Body of pancreas (tissue), 4 donors: ENCODE measurements at regions not wholly inside any gene's neighbourhood (a gene's known extent, or its start where the extent isn't known, plus 50 kb on each side); places are given as distances from the start of the nearest gene placed in this dataset.

Experiments
- POLR2A ChIP-seq, 3 donors: fragments of 450-650 bp; IDR thresholded peaks; one replicate each; pipeline ENCODE4 v1.6.1; 2016; ENCODE audit warnings: antibody characterized with exemption in 3 of 3, mild to moderate bottlenecking in 2 of 3
- TF ChIP-seq, protein P1 (sequence below), 7 experiments: fragments of 450-650 bp in 4 of 7; fragments of 200-600 bp in 3 of 7; sonication (generic) in 3 of 7; IDR thresholded peaks; one replicate each; pipeline ENCODE4 v1.5.1; 2016 to 2019; ENCODE audit warnings: antibody characterized with exemption in 7 of 7

DNA sequence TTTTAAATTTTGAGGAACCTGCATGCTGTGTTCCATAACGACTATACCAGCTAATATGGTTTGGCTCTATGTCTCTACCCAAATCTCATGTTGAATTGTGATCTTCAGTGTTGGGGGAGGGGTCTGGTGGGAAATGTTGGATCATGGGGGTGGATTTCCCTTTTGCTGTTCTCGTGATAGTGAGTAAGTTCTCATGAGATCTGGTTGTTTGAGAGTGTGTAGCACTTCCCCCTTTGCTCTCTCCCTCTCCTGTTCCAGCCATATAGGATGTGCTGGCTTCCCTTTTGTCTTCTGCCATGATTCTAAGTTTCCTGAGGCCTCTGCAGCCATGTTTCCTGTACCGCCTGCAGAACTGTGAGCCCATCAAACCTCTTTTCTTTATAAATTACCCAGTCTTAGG, 61.8 kb upstream of the NEDD9 start:
- TF ChIP-seq, protein P1, sequence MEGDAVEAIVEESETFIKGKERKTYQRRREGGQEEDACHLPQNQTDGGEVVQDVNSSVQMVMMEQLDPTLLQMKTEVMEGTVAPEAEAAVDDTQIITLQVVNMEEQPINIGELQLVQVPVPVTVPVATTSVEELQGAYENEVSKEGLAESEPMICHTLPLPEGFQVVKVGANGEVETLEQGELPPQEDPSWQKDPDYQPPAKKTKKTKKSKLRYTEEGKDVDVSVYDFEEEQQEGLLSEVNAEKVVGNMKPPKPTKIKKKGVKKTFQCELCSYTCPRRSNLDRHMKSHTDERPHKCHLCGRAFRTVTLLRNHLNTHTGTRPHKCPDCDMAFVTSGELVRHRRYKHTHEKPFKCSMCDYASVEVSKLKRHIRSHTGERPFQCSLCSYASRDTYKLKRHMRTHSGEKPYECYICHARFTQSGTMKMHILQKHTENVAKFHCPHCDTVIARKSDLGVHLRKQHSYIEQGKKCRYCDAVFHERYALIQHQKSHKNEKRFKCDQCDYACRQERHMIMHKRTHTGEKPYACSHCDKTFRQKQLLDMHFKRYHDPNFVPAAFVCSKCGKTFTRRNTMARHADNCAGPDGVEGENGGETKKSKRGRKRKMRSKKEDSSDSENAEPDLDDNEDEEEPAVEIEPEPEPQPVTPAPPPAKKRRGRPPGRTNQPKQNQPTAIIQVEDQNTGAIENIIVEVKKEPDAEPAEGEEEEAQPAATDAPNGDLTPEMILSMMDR (IDR thresholded peaks at IDR 0.05): no peak
- TF ChIP-seq POLR2A (IDR thresholded peaks at IDR 0.05): no peak
